ENCODE measurements at regions not wholly inside any gene's neighbourhood (a gene's known extent, or its start where the extent isn't known, plus 50 kb on each side); places are given as distances from the start of the nearest gene placed in this dataset.

DNA sequence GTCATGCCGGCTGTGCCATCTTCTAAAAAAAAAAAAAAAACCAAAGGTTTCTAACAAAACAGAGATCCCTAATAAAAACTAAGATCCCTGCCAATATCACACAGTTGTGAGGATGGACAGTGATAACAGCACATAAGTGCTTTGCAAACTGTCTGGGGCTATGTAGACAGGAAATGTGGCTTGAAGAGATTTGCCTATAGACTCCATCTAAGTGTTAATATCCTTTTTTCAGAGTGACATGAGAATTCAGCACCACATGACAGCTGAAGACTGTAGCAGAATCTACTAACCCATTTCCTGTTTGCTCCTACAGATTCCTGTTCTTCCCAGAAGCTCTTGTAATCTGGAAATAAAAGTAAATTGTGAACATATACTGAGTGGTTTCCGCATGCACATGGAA, 215.4 kb downstream of the KDR start:
- CTCF ChIA-PET, result no interaction called here
- no peaks in the 10 kb centered on the region for H3K9me3 ChIP-seq (ENCODE audit: control insufficient read depth, insufficient read depth, low read depth, low read length)
- H3K4me3 ChIP-seq (ENCODE audit: low read depth, low read length), result no peak overlapping the region
- TF ChIP-seq FEZF1 (tag by site-specific recombination; IDR thresholded peaks at IDR 0.05) (no peak), SCRT2 (tag by site-specific recombination; IDR thresholded peaks at IDR 0.05) (no peak), TCF7L2 (IDR thresholded peaks at IDR 0.05; ENCODE audit: borderline replicate concordance, low read depth, low read length) (no peak), ZNF112 (tag by site-specific recombination; IDR thresholded peaks at IDR 0.05) (no peak), ZNF558 (tag by site-specific recombination; IDR thresholded peaks at IDR 0.05) (no peak), ZSCAN23 (tag by site-specific recombination; IDR thresholded peaks at IDR 0.05) (no peak), ZNF585B (tag by site-specific recombination; IDR thresholded peaks at IDR 0.05) (no peak), ZIC2 (tag by site-specific recombination; IDR thresholded peaks at IDR 0.05) (no peak), HOXD13 (CRISPR knock-in tag; IDR thresholded peaks at IDR 0.05; ENCODE audit: borderline replicate concordance) (no peak), SETDB1 (IDR thresholded peaks at IDR 0.05; ENCODE audit: insufficient read length, low read length) (no peak), RBAK (tag by site-specific recombination; IDR thresholded peaks at IDR 0.05) (no peak), ZNF473 (tag by site-specific recombination; IDR thresholded peaks at IDR 0.05) (no peak), ZNF157 (tag by site-specific recombination; IDR thresholded peaks at IDR 0.05) (no peak)
- TF ChIP-seq, protein P1, sequence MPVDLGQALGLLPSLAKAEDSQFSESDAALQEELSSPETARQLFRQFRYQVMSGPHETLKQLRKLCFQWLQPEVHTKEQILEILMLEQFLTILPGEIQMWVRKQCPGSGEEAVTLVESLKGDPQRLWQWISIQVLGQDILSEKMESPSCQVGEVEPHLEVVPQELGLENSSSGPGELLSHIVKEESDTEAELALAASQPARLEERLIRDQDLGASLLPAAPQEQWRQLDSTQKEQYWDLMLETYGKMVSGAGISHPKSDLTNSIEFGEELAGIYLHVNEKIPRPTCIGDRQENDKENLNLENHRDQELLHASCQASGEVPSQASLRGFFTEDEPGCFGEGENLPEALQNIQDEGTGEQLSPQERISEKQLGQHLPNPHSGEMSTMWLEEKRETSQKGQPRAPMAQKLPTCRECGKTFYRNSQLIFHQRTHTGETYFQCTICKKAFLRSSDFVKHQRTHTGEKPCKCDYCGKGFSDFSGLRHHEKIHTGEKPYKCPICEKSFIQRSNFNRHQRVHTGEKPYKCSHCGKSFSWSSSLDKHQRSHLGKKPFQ (tag by site-specific recombination; IDR thresholded peaks at IDR 0.05), result no peak
- TF ChIP-seq, protein P2, sequence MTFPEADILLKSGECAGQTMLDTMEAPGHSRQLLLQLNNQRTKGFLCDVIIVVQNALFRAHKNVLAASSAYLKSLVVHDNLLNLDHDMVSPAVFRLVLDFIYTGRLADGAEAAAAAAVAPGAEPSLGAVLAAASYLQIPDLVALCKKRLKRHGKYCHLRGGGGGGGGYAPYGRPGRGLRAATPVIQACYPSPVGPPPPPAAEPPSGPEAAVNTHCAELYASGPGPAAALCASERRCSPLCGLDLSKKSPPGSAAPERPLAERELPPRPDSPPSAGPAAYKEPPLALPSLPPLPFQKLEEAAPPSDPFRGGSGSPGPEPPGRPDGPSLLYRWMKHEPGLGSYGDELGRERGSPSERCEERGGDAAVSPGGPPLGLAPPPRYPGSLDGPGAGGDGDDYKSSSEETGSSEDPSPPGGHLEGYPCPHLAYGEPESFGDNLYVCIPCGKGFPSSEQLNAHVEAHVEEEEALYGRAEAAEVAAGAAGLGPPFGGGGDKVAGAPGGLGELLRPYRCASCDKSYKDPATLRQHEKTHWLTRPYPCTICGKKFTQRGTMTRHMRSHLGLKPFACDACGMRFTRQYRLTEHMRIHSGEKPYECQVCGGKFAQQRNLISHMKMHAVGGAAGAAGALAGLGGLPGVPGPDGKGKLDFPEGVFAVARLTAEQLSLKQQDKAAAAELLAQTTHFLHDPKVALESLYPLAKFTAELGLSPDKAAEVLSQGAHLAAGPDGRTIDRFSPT (tag by site-specific recombination; IDR thresholded peaks at IDR 0.05), result no peak
- TF ChIP-seq, protein P3, sequence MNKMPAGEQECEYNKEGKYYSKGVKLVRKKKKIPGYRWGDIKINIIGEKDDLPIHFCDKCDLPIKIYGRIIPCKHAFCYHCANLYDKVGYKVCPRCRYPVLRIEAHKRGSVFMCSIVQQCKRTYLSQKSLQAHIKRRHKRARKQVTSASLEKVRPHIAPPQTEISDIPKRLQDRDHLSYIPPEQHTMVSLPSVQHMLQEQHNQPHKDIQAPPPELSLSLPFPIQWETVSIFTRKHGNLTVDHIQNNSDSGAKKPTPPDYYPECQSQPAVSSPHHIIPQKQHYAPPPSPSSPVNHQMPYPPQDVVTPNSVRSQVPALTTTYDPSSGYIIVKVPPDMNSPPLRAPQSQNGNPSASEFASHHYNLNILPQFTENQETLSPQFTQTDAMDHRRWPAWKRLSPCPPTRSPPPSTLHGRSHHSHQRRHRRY (tag by site-specific recombination; IDR thresholded peaks at IDR 0.05), result no peak
- TF ChIP-seq, protein P4, sequence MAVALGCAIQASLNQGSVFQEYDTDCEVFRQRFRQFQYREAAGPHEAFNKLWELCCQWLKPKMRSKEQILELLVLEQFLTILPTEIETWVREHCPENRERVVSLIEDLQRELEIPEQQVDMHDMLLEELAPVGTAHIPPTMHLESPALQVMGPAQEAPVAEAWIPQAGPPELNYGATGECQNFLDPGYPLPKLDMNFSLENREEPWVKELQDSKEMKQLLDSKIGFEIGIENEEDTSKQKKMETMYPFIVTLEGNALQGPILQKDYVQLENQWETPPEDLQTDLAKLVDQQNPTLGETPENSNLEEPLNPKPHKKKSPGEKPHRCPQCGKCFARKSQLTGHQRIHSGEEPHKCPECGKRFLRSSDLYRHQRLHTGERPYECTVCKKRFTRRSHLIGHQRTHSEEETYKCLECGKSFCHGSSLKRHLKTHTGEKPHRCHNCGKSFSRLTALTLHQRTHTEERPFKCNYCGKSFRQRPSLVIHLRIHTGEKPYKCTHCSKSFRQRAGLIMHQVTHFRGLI (tag by site-specific recombination; IDR thresholded peaks at IDR 0.05), result no peak
- TF ChIP-seq, protein P5, sequence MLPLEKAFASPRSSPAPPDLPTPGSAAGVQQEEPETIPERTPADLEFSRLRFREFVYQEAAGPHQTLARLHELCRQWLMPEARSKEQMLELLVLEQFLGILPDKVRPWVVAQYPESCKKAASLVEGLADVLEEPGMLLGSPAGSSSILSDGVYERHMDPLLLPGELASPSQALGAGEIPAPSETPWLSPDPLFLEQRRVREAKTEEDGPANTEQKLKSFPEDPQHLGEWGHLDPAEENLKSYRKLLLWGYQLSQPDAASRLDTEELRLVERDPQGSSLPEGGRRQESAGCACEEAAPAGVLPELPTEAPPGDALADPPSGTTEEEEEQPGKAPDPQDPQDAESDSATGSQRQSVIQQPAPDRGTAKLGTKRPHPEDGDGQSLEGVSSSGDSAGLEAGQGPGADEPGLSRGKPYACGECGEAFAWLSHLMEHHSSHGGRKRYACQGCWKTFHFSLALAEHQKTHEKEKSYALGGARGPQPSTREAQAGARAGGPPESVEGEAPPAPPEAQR (tag by site-specific recombination; IDR thresholded peaks at IDR 0.05), result no peak
- POLR2A ChIA-PET, result no interaction called here
- H3K27ac ChIP-seq (ENCODE audit: extremely low read depth, low read depth, low read length), result no peak overlapping the region
- H3K4me1 ChIP-seq (ENCODE audit: control insufficient read depth, insufficient read depth, low read length), result no peaks in the 10 kb centered on the region
- H3K36me3 ChIP-seq (ENCODE audit: control insufficient read depth in 2 of 2, insufficient read depth in 1 of 2, low read length in 2 of 2), result no peaks in the 10 kb centered on the region

DNA sequence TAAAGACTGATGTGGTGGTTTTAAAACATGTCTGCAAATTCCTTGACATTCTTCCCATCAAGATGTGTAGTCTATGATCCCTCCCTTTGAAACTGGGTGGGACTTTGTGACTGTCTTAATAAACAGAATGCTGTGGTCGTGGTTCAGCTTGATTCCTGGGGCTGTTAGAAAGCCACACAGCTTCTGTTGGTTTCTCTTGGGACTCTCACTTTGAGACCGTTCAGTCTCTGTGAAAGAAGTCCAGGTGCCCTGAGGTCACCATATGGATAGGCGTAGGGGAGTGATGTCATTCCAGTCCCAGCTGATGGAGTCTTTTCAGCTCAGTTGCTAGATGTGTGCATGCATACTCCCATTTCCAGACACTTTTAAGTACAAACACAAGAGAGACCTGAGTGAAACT, 216.6 kb downstream of the KDR start:
- Histone ChIP-seq H3K4me3 (ENCODE audit: low read depth, low read length) (no peak overlapping the region), H3K9me3 (ENCODE audit: control insufficient read depth, insufficient read depth, low read depth, low read length) (no peaks in the 10 kb centered on the region), H3K36me3 (ENCODE audit: control insufficient read depth in 2 of 2, insufficient read depth in 1 of 2, low read length in 2 of 2) (no peaks in the 10 kb centered on the region), H3K27ac (ENCODE audit: extremely low read depth, low read depth, low read length) (no peak overlapping the region), H3K4me1 (ENCODE audit: control insufficient read depth, insufficient read depth, low read length) (no peaks in the 10 kb centered on the region)
- ChIA-PET POLR2A (no interaction called here), CTCF (interaction anchor here (0.6 kb wide), 1 partner anchor 56 kb away, joined by 3 read pairs; no protein-coding TSS in a partner anchor)
- TF ChIP-seq ZNF19 (tag by site-specific recombination; IDR thresholded peaks at IDR 0.05; ENCODE audit: low read depth), result no peak
- TF ChIP-seq ZNF670 (tag by site-specific recombination; IDR thresholded peaks at IDR 0.05; ENCODE audit: low read depth), result no peak
- TF ChIP-seq ZNF112 (tag by site-specific recombination; IDR thresholded peaks at IDR 0.05), result no peak
- TF ChIP-seq ZNF114 (tag by site-specific recombination; IDR thresholded peaks at IDR 0.05), result no peak
- no peak for TF ChIP-seq ZNF16 (tag by site-specific recombination; IDR thresholded peaks at IDR 0.05; ENCODE audit: low read depth)
- TF ChIP-seq ZNF155 (tag by site-specific recombination; IDR thresholded peaks at IDR 0.05), result no peak

All from HEK293 (cell line).